Uterus (tissue), 2 donors: ENCODE measurements at regions not wholly inside any gene's neighbourhood (a gene's known extent, or its start where the extent isn't known, plus 50 kb on each side); places are given as distances from the start of the nearest gene placed in this dataset.

Experiments used
- POLR2A ChIP-seq, 2 donors: fragments of 450-650 bp; IDR thresholded peaks; one replicate each; pipeline ENCODE4 v1.6.1; 2016; ENCODE audit warnings: antibody characterized with exemption in 2 of 2, mild to moderate bottlenecking in 1 of 2, moderate library complexity in 1 of 2
- TF ChIP-seq, protein P1 (sequence below), 4 experiments: fragments of 200-600 bp in 2 of 4; fragments of 450-650 bp in 2 of 4; sonication (generic) in 2 of 4; IDR thresholded peaks; one replicate each; pipeline ENCODE4 v1.5.1; 2016 to 2019; ENCODE audit warnings: antibody characterized with exemption in 4 of 4, mild to moderate bottlenecking in 2 of 4, moderate library complexity in 1 of 4

DNA sequence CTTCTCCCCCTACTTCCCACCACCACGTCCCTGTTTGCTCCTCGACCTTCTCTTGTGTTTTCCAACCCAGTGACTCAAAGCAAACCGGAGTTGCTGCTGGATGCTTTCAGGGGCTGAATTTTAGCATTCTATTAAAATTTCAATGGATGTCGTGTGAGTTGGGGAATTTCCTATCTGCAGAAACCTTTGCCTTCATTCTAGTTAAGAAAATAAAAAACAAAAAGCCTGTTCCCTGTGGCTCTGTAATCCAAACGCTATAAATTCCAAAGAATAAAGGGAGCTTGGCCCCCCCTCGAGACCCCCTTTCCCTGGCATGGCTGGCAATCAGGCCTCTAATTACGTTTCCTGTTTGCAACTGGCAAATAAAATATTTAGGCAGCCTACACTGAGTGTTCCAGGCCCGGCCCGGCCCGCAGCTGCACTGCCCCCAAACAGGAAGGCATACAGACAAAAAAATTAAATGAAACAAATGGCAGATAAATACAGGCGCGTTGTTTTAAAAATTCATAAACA lies 139.4 kb upstream of the PPP1R26 start:
- TF ChIP-seq, protein P1, sequence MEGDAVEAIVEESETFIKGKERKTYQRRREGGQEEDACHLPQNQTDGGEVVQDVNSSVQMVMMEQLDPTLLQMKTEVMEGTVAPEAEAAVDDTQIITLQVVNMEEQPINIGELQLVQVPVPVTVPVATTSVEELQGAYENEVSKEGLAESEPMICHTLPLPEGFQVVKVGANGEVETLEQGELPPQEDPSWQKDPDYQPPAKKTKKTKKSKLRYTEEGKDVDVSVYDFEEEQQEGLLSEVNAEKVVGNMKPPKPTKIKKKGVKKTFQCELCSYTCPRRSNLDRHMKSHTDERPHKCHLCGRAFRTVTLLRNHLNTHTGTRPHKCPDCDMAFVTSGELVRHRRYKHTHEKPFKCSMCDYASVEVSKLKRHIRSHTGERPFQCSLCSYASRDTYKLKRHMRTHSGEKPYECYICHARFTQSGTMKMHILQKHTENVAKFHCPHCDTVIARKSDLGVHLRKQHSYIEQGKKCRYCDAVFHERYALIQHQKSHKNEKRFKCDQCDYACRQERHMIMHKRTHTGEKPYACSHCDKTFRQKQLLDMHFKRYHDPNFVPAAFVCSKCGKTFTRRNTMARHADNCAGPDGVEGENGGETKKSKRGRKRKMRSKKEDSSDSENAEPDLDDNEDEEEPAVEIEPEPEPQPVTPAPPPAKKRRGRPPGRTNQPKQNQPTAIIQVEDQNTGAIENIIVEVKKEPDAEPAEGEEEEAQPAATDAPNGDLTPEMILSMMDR (IDR thresholded peaks at IDR 0.05), result no peak
- no peak for TF ChIP-seq POLR2A (IDR thresholded peaks at IDR 0.05)
